SK-N-SH (cell line): ENCODE measurements at regions not wholly inside any gene's neighbourhood (a gene's known extent, or its start where the extent isn't known, plus 50 kb on each side); places are given as distances from the start of the nearest gene placed in this dataset.

Experiments
- CTCF ChIA-PET: fragments of 300-600, 350-600 bp; formaldehyde crosslinking; extraction: SDS; loops from one replicate; lab custom pipeline; 2021; lab: Yijun Ruan, JAX
- POLR2A ChIA-PET: fragments of 350-600 bp; sonication (Branson Sonifier 250); formaldehyde crosslinking; extraction: SDS; loops from one replicate; lab custom pipeline; 2020; ENCODE audit warnings: antibody characterized with exemption, inconsistent platforms; lab: Yijun Ruan, JAX
- DNase-seq: peaks from one replicate; pipeline ENCODE4 v3.0.0; 2012
- H2AFZ ChIP-seq: fragments of 200-600 bp; sonication (generic); 2 replicates; pipeline ENCODE4 v1.8.1; 2016; ENCODE audit warnings: antibody characterized with exemption, mild to moderate bottlenecking, low read depth
- H3F3A ChIP-seq: fragments of 200-600 bp; sonication (generic); replicated peaks from 2 replicates; pipeline ENCODE3; 2016; ENCODE audit warnings: antibody characterized with exemption, mild to moderate bottlenecking; ENCODE audit not compliant: insufficient read depth
- H3K27ac ChIP-seq, 2 experiments: fragments of 200-500 bp in 1 of 2; fragments of 200-600 bp in 1 of 2; sonication (Bioruptor generic) in 1 of 2; sonication (generic), shearing (Covaris generic) in 1 of 2; 2 replicates each; pipeline versions ENCODE4 v1.5.1 to v1.6.1; 2014 to 2016; ENCODE audit warnings: low read depth in 2 of 2, inconsistent platforms in 1 of 2, low read length in 1 of 2, mild to moderate bottlenecking in 1 of 2, mixed read lengths in 1 of 2
- H3K27me3 ChIP-seq: fragments of 200-600 bp; sonication (generic), shearing (Covaris generic); 2 replicates; pipeline ENCODE4 v1.6.1; 2016; ENCODE audit warnings: mixed run types; ENCODE audit not compliant: insufficient read depth
- H3K36me3 ChIP-seq, 2 experiments: fragments of 200-500 bp in 1 of 2; fragments of 200-600 bp in 1 of 2; sonication (Bioruptor generic) in 1 of 2; sonication (generic) in 1 of 2; replicated peaks in 1 of 2; 2 replicates each; pipeline versions ENCODE3 to v1.5.1; 2014 to 2016; ENCODE audit warnings: low read length in 1 of 2, mild to moderate bottlenecking in 1 of 2; ENCODE audit not compliant: insufficient read depth in 2 of 2, control insufficient read depth in 1 of 2
- H3K4me1 ChIP-seq, 2 experiments: fragments of 200-500 bp in 1 of 2; fragments of 200-600 bp in 1 of 2; sonication (Bioruptor generic) in 1 of 2; sonication (generic), shearing (Covaris generic) in 1 of 2; 2 replicates each; pipeline versions ENCODE4 v1.5.1 to v1.6.1; 2014 to 2016; ENCODE audit warnings: low read depth in 1 of 2, low read length in 1 of 2, mixed run types in 1 of 2; ENCODE audit not compliant: insufficient read depth in 2 of 2, control insufficient read depth in 1 of 2
- H3K4me2 ChIP-seq: fragments of 200-600 bp; sonication (generic), shearing (Covaris generic); 2 replicates; pipeline ENCODE4 v1.6.1; 2017; ENCODE audit warnings: mixed run types
- H3K4me3 ChIP-seq, 2 experiments: fragments of 200-500 bp in 1 of 2; fragments of 200-600 bp in 1 of 2; sonication (Bioruptor generic) in 1 of 2; sonication (generic), shearing (Covaris generic) in 1 of 2; 2 replicates each; pipeline versions ENCODE4 v1.5.1 to v1.8.1; 2014 to 2016; ENCODE audit warnings: low read depth in 2 of 2, inconsistent platforms in 1 of 2, low read length in 1 of 2, mild to moderate bottlenecking in 1 of 2, mixed read lengths in 1 of 2, moderate library complexity in 1 of 2
- H3K79me2 ChIP-seq: fragments of 200-600 bp; sonication (generic); 2 replicates; pipeline ENCODE4 v1.8.1; 2017; ENCODE audit warnings: mild to moderate bottlenecking; ENCODE audit not compliant: insufficient read depth
- H3K9ac ChIP-seq: fragments of 200-600 bp; sonication (generic); 2 replicates; pipeline ENCODE4 v1.6.1; 2017; ENCODE audit warnings: mixed run types
- H3K9me2 ChIP-seq: fragments of 200-600 bp; sonication (generic); 2 replicates; pipeline ENCODE4 v1.6.1; 2017; ENCODE audit warnings: mixed run types
- H3K9me3 ChIP-seq: fragments of 200-600 bp; sonication (generic); 2 replicates; pipeline ENCODE4 v1.6.1; 2017; ENCODE audit warnings: mixed run types, mild to moderate bottlenecking, moderate library complexity
- H4K20me1 ChIP-seq: fragments of 200-600 bp; sonication (generic); 2 replicates; pipeline ENCODE4 v1.6.1; 2017; ENCODE audit warnings: mild to moderate bottlenecking, mixed run types; ENCODE audit not compliant: insufficient read depth
- ELF1 ChIP-seq: IDR thresholded peaks from 2 replicates; pipeline ENCODE4 v1.4.0; 2012
- FOXM1 ChIP-seq: IDR thresholded peaks from 2 replicates; pipeline ENCODE4 v1.4.0; 2012; ENCODE audit warnings: low read depth, mild to moderate bottlenecking
- GABPA ChIP-seq: IDR thresholded peaks from 2 replicates; pipeline ENCODE4 v1.4.0; 2012; ENCODE audit warnings: low read depth, mild to moderate bottlenecking
- GATA2 ChIP-seq: sonication (generic); formaldehyde crosslinking; IDR thresholded peaks from 2 replicates; pipeline ENCODE4 v1.5.0; 2020; ENCODE audit warnings: mild to moderate bottlenecking, missing genetic modification reagents
- NFIC ChIP-seq: IDR thresholded peaks from 2 replicates; pipeline ENCODE4 v1.4.0; 2012; ENCODE audit warnings: borderline replicate concordance
- NRF1 ChIP-seq: IDR thresholded peaks from 2 replicates; pipeline ENCODE4 v1.6.1; 2012; ENCODE audit warnings: low read depth, mild to moderate bottlenecking, low read length
- PBX3 ChIP-seq: IDR thresholded peaks from 2 replicates; pipeline ENCODE4; 2012
- POLR2AphosphoS5 ChIP-seq: IDR thresholded peaks from 2 replicates; pipeline ENCODE4 v1.6.1; 2012; ENCODE audit warnings: low read depth, low read length
- RFX5 ChIP-seq: IDR thresholded peaks from 2 replicates; pipeline ENCODE4 v1.6.1; 2012; ENCODE audit warnings: mild to moderate bottlenecking, improper control_type of control experiment, low read length
- SIN3A ChIP-seq: IDR thresholded peaks from 2 replicates; pipeline ENCODE4 v1.6.1; 2012; ENCODE audit warnings: low read depth, mild to moderate bottlenecking, low read length, moderate library complexity, borderline replicate concordance
- TAF1 ChIP-seq: IDR thresholded peaks from 2 replicates; pipeline ENCODE4 v1.6.1; 2012; ENCODE audit warnings: low read depth, mild to moderate bottlenecking, low read length, moderate library complexity, borderline replicate concordance
- WGBS: methylation state at CpG from one replicate; pipeline ENCODE4 v1.1.6; 2017; ENCODE audit warnings: low lambda C conversion rate; 5-methylcytosine and 5-hydroxymethylcytosine counted together
- TF ChIP-seq, protein P1 (sequence below): IDR thresholded peaks from 2 replicates; pipeline ENCODE4 v1.4.0; 2012; ENCODE audit warnings: low read depth, borderline replicate concordance

DNA sequence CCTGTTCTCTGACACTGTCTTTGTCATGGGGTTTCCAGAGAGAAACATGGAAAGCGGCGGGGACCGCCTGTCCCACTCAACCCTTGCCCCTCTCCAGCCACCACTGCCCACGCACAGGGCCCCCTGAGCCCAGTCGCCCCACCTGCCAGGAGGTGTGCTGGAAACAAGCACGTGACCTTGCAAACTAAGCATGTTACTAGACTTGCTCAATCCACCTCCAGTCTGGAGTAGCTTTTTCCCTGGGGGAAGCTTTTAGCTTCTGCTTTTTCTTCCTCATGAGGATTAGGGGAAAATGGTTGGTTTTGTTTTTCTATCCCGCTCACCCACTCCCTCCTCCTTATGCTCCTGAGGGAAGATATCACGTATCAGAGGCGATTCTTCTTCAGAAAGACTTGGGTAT, 105.7 kb downstream of the PLEKHG1 start:
- WGBS = 18% methylated on average over 8 of the region's 9 CpGs
- H3K4me3 ChIP-seq = no peak overlapping the region
- no peaks in the 10 kb centered on the region for H3K4me1 ChIP-seq
- CTCF ChIA-PET = interaction anchor here (1.2 kb wide), 1 partner anchor 20 kb away, joined by 3 read pairs; no protein-coding TSS in a partner anchor
- no peak overlapping the region for H3K9ac ChIP-seq
- no peaks in the 10 kb centered on the region for H3K79me2 ChIP-seq
- no peak overlapping the region for H2AFZ ChIP-seq
- POLR2A ChIA-PET = no interaction called here
- DNase-seq = no peak
- no peak overlapping the region for H3K27ac ChIP-seq
- H3F3A ChIP-seq = no peaks in the 10 kb centered on the region
- no peak for TF ChIP-seq PBX3
- no peak for TF ChIP-seq TAF1
- no peak for TF ChIP-seq GATA2
- TF ChIP-seq NFIC = no peak
- TF ChIP-seq, protein P1, sequence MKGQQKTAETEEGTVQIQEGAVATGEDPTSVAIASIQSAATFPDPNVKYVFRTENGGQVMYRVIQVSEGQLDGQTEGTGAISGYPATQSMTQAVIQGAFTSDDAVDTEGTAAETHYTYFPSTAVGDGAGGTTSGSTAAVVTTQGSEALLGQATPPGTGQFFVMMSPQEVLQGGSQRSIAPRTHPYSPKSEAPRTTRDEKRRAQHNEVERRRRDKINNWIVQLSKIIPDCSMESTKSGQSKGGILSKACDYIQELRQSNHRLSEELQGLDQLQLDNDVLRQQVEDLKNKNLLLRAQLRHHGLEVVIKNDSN = no peak
- H3K9me3 ChIP-seq = no peaks in the 10 kb centered on the region
- H3K4me2 ChIP-seq = no peak overlapping the region
- no peaks in the 10 kb centered on the region for H4K20me1 ChIP-seq
- H3K9me2 ChIP-seq = no peaks in the 10 kb centered on the region
- H3K36me3 ChIP-seq = no peaks in the 10 kb centered on the region
- no peaks in the 10 kb centered on the region for H3K27me3 ChIP-seq

GRCh38 chr6:150710236-150710635, 110.6 kb downstream of the PLEKHG1 start:
- no peaks in the 10 kb centered on the region for H3K9me3 ChIP-seq
- no peak overlapping the region for H3K27ac ChIP-seq
- H3K4me3 ChIP-seq = no peak overlapping the region
- no peak overlapping the region for H3K9ac ChIP-seq
- DNase-seq = no peak
- H3K4me1 ChIP-seq = no peaks in the 10 kb centered on the region
- no peak overlapping the region for H3K4me2 ChIP-seq
- POLR2A ChIA-PET = no interaction called here
- peaks cover 4% of the 10 kb centered on the region; the same call in 1 of the 2 replicates for H3K27me3 ChIP-seq
- no peaks in the 10 kb centered on the region for H3K36me3 ChIP-seq
- H3K79me2 ChIP-seq = no peaks in the 10 kb centered on the region
- WGBS = 9% methylated on average over 6 of the region's 6 CpGs
- H2AFZ ChIP-seq = no peak overlapping the region
- CTCF ChIA-PET = no interaction called here
- H3F3A ChIP-seq = no peaks in the 10 kb centered on the region
- TF ChIP-seq GABPA (no peak), FOXM1 (no peak), ELF1 (no peak)
- TF ChIP-seq, all 33 proteins: peak for 0
- no peaks in the 10 kb centered on the region for H3K9me2 ChIP-seq
- no peaks in the 10 kb centered on the region for H4K20me1 ChIP-seq

- no peaks in the 10 kb centered on the region for H3F3A ChIP-seq
- H2AFZ ChIP-seq = no peak overlapping the region
- H3K27ac ChIP-seq = no peak overlapping the region
- 20% methylated on average over 4 of the region's 4 CpGs for WGBS
- no peaks in the 10 kb centered on the region for H3K9me3 ChIP-seq
- ChIA-PET POLR2A (no interaction called here), CTCF (no interaction called here)
- no peak overlapping the region for H3K9ac ChIP-seq
- no peaks in the 10 kb centered on the region for H3K9me2 ChIP-seq
- peaks cover 4% of the 10 kb centered on the region; the same call in 1 of the 2 replicates for H3K27me3 ChIP-seq
- no peaks in the 10 kb centered on the region for H3K79me2 ChIP-seq
- no peaks in the 10 kb centered on the region for H3K4me1 ChIP-seq
- H3K4me3 ChIP-seq = no peak overlapping the region
- no peaks in the 10 kb centered on the region for H3K36me3 ChIP-seq
- DNase-seq = no peak
- TF ChIP-seq NRF1 (no peak), RFX5 (no peak), TAF1 (no peak), SIN3A (no peak), POLR2AphosphoS5 (no peak)
- TF ChIP-seq, protein P1 = no peak
- H4K20me1 ChIP-seq = no peaks in the 10 kb centered on the region
- no peak overlapping the region for H3K4me2 ChIP-seq
These were observed 111.4 kb downstream of the PLEKHG1 start for GRCh38 chr6:150711061-150711460.
